GM12878 (cell line): ENCODE measurements at regions not wholly inside any gene's neighbourhood (a gene's known extent, or its start where the extent isn't known, plus 50 kb on each side); places are given as distances from the start of the nearest gene placed in this dataset.

Experiments
- ATF3 ChIP-seq: IDR thresholded peaks from 2 replicates; pipeline ENCODE4 v1.6.1; 2011; ENCODE audit warnings: low read depth, mild to moderate bottlenecking, low read length, moderate library complexity, borderline replicate concordance; ENCODE audit errors: extremely low read depth
- CREB1 ChIP-seq: IDR thresholded peaks from 2 replicates; pipeline ENCODE4 v1.6.1; 2012; ENCODE audit warnings: low read depth, mild to moderate bottlenecking, inconsistent platforms
- CTCF ChIP-seq, 3 experiments: IDR thresholded peaks in 2 of 3; conservative IDR thresholded peaks in 1 of 3; 2 replicates each; pipeline ENCODE4 v1.5.1; 2011; ENCODE audit warnings: low read depth in 3 of 3, low read length in 3 of 3, mild to moderate bottlenecking in 3 of 3, control low read depth in 2 of 3, moderate library complexity in 2 of 3, inconsistent platforms in 1 of 3, mixed read lengths in 1 of 3; ENCODE audit not compliant: control insufficient read depth in 2 of 3, insufficient read depth in 1 of 3; ENCODE audit errors: extremely low read depth in 1 of 3
- EP300 ChIP-seq, 2 experiments: fragments of 150-350 bp in 1 of 2; IDR thresholded peaks; 2 replicates each; pipeline ENCODE4 v1.6.1; 2011 to 2012; ENCODE audit warnings: low read depth in 2 of 2, low read length in 2 of 2, borderline replicate concordance in 1 of 2, improper control_type of control experiment in 1 of 2, inconsistent platforms in 1 of 2; ENCODE audit not compliant: control insufficient read depth in 1 of 2
- EZH2 ChIP-seq: IDR thresholded peaks from 2 replicates; pipeline ENCODE4 v1.6.1; 2012; ENCODE audit warnings: low read depth, mild to moderate bottlenecking, control low read depth, inconsistent platforms, low read length, borderline replicate concordance; ENCODE audit not compliant: control insufficient read depth
- MXI1 ChIP-seq: fragments of 150-350 bp; IDR thresholded peaks from 2 replicates; pipeline ENCODE4 v1.6.1; 2011; ENCODE audit warnings: low read depth, mild to moderate bottlenecking, inconsistent platforms, low read length, improper control_type of control experiment
- SMAD1 ChIP-seq: fragments of 450-650 bp; IDR thresholded peaks from 2 replicates; pipeline ENCODE4 v1.6.1; 2018; ENCODE audit warnings: mild to moderate bottlenecking, low read depth; ENCODE audit not compliant: partially characterized antibody
- SMC3 ChIP-seq: IDR thresholded peaks from 2 replicates; pipeline ENCODE4 v1.6.1; 2011; ENCODE audit warnings: low read length, improper control_type of control experiment, borderline replicate concordance
- ZNF384 ChIP-seq: IDR thresholded peaks from 2 replicates; pipeline ENCODE4 v1.6.1; 2012; ENCODE audit warnings: low read depth, mild to moderate bottlenecking, low read length, improper control_type of control experiment, borderline replicate concordance

- TF ChIP-seq CREB1 (no peak), EP300 (IDR thresholded peaks at IDR 0.05; ENCODE audit: borderline replicate concordance in 1 of 2, control insufficient read depth in 1 of 2, low read depth in 2 of 2, low read length in 2 of 2) (no peak), CTCF (IDR thresholded peaks at IDR 0.05 in 2 of 3, conservative IDR thresholded peaks at IDR 0.05 in 1 of 3; ENCODE audit: control insufficient read depth in 2 of 3, extremely low read depth in 1 of 3, insufficient read depth in 1 of 3, low read depth in 3 of 3, low read length in 3 of 3) (no peak), MXI1 (no peak), ATF3 (no peak), EZH2 (no peak), SMAD1 (no peak), SMC3 (no peak), ZNF384 (no peak)
Observed at GRCh38 chr13:103326326-103326725, 260.1 kb upstream of the SLC10A2 start.
